GM19025 (cell line): ENCODE measurements at regions not wholly inside any gene's neighbourhood (a gene's known extent, or its start where the extent isn't known, plus 50 kb on each side); places are given as distances from the start of the nearest gene placed in this dataset.

Experiments used
- ATAC-seq: cut with Tn5 transposase; IDR thresholded peaks from one replicate; pipeline ENCODE4 v1.9.1; 2021; ENCODE audit warnings: mild to moderate bottlenecking, low read depth, moderate library complexity; ENCODE audit not compliant: unreplicated experiment

DNA sequence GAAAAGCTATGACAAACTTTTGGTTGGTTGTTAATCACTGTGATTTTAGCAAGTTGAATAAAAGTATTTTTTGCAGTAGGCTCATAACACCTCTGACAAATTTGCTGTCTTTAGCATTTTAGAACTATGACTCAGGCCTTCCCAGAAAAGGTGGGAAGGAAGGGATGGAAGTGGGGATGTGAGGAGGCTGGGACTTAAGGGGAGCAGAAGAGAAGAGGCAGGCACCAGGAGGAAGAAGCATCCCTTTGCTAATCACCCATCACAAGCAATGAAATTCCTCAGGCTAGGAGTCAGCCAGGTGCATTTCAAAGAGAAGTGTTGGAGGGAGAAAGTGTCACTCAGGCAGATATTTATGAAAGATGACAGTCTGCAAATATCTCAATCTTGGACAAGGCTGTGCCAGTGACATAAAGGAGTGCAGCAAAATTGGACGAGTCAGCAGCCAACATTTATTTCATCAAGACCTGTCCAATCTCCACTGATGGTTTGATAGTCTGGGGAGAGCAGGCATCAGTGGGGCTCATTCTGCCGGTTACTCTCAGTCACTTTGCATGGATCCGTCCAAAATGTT, 337.3 kb upstream of the ARRDC4 start:
- no peak for ATAC-seq

DNA sequence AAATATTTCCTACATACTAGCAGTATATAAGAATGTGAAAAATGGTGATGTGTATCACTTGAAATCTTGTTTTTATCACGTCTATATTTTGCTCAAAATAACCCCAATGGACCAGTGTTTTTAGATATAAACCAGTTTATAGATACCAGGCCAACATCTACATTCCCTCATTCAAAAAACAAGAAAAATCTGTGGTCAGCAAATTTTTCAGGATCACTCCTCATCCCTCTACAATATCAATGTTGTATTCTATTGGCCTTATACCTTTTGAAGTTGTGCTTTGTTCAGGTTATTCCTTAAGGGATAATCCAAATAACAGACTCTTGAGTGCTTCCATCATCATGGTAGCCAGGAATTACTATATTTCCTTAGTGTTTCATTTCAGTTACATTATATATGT, 332.9 kb upstream of the ARRDC4 start:
- no peak for ATAC-seq

- ATAC-seq: no peak
Observed at GRCh38 chr15:97645758-97646157, 314.7 kb upstream of the ARRDC4 start.

DNA sequence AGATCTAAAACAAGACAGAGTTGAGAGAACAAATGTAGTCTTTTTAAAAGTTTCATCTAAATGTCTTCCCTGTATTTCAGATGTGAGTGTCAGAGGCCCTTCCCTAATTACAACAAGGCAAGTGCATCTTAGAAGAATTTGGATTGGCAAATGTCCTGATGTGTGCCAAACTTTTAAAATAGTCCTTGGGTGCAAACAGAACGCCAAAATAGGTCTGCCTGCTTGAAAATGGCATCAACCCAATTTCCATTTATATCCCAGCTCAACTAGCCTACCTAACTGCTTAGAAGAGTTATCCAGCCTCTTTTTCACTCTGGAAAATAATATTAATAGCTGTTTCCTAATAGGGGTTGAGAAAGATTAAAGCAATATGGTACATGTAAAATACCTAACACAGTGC, 311.8 kb upstream of the ARRDC4 start:
- no peak for ATAC-seq

DNA sequence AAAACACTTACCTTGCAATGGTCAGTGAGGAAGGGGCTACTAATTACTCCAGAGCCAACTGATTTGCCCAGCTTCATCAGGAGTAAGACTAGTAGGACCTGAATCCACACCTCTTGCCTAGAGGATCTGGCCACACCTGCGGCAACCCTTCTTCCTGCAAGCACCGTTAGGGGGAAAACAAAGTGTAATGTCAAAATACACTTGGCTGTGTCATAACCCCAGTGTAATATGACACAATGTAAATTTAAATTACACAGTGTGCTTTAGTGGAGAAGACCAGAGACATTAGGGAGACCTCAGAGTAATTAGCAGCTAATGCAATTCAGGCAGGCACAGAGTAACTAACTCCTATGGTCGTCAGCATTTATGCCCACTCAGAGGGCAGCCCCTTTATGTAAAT, 308.5 kb upstream of the ARRDC4 start:
- no peak for ATAC-seq

GRCh38 chr15:97652700-97653167, 307.8 kb upstream of the ARRDC4 start:
- ATAC-seq: no peak

DNA sequence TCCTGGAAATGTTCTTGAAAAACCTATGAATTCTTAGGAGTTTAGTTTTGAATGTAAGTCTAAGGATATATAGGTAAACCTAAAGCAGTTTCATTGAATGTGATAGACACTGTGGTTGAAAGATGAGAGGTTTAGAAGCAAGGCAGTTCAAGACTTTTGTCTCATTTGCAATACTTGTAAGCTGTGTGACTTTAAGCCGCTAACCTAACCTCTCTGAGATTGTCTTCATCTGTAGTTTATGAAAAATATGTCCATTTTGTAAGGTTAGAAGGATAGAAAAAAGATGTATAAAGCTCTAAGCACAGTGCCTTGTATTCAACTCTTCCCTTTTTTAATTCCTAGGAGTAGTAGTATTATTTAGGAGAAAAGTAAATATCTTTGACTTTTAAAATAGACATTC, 306.6 kb upstream of the ARRDC4 start:
- ATAC-seq: no peak

DNA sequence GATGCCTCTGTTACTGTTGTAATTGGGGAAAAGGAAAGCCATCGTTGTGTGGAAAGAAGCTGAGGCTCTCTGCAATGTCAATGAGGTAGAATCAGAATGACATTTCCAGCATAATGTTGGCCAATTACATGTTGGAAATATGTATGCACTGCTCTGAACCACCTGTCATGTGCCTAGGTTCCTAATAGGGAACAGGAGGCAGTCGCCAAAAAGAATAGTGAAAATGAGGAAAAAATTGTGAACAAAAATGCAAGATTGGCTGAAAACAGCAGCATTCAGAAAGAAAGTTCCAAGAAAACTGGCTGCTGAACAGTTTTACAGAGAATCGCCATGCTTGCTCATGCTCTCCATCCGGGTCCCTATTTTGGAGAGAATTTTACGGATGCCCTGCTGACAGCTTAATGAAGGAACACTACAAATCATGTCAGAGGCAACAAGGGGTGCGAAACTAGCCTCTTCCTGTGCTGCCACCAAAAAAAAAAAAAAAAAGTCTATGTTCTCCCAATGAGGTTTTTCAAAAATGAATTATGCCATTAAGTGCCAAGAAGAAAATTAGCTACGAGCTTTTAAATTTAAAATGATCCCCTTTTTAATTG, 305.9 kb upstream of the ARRDC4 start:
- ATAC-seq: no peak

DNA sequence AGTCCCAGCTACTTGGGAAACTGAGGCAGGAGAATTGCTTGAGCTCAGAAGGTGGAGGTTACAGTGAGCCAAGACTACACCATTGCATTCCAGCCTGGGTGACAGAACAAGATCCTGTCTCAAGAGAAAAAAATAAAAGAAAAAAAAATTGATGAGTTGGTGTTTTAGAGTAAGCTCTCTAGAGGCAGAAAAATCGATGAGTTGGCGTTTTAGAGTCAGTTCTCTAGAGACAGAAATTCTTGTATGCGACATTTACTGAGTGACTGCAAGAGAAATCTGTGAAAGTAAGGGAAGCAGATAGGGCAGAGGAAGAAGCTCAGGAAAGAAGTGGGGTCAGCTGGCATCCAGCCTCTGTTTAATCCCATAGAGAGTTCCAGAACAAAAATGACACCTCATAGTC, 298.7 kb upstream of the ARRDC4 start:
- no peak for ATAC-seq

DNA sequence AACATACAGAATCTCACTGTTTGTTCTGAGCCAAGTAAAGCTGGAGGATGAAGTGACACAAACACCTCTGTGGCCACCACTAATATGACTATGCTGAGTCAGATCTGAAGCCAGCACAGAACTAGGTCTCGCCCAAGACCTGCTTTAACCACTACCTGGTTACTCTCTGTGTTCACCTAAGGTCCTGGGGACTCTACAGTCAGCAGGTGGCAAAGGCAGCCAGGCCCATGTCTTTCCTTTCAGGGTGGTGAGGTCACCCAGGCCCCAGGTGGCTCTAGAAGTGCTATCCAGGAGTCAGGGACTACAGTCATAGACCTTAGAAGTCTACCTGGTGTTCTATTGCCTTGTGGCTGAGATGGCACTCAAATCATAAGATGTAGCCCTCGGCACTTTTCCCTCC, 287.9 kb upstream of the ARRDC4 start:
- ATAC-seq: no peak

DNA sequence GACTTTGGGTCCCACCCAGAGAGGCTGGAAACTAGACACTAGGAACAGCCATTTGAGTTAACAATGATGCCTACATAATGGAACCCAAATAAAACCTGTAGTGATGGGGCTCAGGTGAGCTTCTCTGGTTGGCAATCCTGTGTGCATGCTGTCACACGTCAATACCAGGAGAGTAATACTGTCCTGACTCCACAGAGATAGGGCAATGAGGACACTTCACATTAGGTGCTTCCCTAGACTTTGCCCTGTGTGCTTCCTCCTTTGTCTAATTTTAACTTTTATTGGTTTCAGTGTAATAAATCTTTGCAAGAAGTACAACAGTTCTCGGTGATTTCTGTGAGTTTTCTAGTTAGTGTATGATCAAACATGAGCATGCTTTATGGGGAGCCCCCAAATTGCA, 281.8 kb upstream of the ARRDC4 start:
- ATAC-seq: no peak

DNA sequence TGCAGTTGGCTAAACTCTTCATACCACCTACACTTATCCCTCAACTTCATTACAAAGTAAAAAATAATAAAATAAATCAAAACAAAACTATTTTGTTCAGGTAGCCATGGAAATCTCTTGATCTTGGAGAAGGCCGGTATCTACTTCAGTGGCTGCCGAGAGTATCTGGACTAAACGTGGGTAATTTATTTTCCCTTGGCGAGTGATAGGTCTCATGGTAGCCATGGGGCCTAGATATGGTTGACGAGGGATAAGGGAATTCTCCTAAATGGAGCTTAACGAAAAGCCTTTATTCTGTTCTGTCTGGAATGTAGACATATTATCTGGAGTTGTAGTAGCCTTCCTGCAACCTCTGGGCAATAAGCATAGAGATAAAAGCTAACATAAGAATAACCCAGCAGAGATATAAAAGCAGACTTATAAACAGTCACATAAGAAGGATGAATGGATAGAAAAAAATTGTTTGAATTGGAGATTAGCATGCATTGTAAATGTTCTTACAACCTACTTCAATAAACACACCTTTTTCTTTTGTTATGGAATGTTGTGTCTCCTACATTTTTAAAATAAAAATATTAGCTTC, 281.3 kb upstream of the ARRDC4 start:
- no peak for ATAC-seq

GRCh38 chr15:97680606-97681220, 279.8 kb upstream of the ARRDC4 start:
- no peak for ATAC-seq

DNA sequence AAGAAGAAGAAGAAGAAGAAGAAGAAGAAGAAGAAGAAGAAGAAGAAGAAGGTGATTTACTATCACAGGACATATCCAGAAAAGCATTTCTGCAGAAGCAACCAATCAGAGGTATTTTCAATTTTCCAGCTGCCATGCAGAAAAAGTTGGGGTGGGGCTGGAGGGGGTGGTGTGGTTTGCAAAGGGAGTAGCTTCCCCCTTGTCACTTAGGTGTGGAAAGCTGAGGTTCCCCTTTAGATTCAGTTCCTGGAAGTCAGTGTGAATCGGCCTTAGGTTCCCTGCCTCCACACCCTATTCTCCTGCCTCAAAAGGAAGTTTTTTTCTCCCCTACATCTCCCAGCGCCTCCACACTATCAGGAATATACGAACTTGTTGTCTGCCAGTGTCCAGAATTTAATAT, 276.7 kb upstream of the ARRDC4 start:
- ATAC-seq: no peak

GRCh38 chr15:97684249-97684648, 276.3 kb upstream of the ARRDC4 start:
- no peak for ATAC-seq

DNA sequence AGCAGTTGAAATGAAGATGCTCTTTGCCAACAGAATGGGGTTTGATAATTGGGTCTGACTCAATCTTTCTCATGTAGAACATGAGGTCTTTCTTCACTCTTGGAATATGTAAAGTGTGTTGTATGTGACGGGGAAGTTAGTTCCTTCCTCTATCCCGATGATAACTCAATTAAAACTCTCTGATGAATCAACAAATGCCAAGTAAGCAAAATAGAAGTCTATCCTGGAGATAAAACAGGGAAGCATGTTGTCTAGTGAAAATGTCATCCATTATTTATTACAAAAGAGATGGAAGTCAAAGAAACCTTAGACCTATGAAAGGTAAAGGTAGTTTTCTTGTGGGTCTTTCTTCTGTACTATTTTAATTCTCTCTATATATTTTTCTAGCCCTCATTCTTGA, 274.2 kb upstream of the ARRDC4 start:
- ATAC-seq: no peak

- no peak for ATAC-seq
Observed at GRCh38 chr15:97687654-97688053, 272.8 kb upstream of the ARRDC4 start.

GRCh38 chr15:97688177-97688576, 272.3 kb upstream of the ARRDC4 start:
- no peak for ATAC-seq

DNA sequence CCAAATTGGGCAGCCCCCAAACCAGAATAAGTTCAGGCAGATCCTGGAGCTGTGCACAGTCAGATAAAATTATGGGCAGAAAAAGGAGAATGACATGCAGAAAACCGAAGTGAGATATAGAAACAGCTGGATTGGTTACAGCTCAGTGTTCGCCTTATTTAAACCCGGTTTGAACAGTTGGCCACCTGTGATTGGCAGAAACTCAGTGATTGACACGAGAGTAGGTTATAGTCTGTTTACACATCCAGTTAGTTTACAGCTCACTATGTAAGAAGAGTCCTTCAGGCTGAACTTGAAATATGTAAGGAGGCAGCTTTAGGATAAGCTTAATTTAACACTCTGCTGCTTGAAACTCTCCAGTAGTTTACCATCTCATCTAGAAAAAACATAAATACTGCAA, 271.6 kb upstream of the ARRDC4 start:
- ATAC-seq: no peak

DNA sequence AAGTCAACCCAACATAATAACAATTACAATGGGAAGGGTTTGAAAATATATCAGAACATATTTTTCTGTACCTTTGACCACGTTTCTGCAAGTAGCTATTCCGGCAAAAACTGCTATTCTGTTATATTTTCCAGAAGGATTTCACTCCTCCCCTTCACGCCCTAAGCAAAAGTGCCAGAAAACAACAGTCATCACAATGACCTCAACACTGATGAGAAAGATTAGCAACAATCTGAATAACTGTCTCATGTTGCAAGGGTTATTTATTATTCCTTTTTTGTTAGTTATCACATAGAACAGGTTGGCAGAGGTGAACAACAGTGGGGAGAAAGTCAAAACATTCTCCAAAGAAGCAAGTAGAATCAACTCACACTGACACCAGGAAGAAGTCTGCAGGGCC, 269.4 kb upstream of the ARRDC4 start:
- ATAC-seq: no peak

DNA sequence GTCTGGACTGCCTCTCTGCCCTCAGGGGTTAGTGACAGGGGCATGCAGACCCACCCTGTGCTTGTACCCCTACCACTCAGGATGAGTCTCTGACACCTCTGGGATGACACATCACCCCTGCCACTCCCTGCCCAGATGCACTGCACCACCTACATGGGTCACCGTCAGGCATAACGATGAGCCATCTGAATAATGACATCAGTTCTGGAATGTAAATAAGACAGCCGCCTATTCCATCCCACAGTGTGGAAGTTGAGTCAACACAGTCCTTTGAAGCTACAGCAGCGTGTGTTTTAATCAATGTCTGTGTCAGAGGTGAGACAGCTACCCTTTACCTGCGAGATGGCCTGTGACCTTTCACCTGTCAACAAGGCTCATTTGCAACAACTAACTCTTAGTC, 268.7 kb upstream of the ARRDC4 start:
- no peak for ATAC-seq
